Activated CD8-positive, alpha-beta memory T cell treated with anti-CD3 and anti-CD28 coated beads, Interleukin-2, amount 10 ng/mL, durations not matched to agents 7 days and 5 days (primary cell): ENCODE measurements at regions not wholly inside any gene's neighbourhood (a gene's known extent, or its start where the extent isn't known, plus 50 kb on each side); places are given as distances from the start of the nearest gene placed in this dataset.
"Not testable (repeated sequence)": the region's sequence is repeated elsewhere in the genome, so short reads cannot be mapped to it uniquely, and the experiment has no call there.

Experiments
- ATAC-seq: fragments of 150-1000 bp; cut with Tn5 transposase; one replicate; pipeline ENCODE4 v1.10.0; 2021; ENCODE audit warnings: moderate library complexity
- CTCF ChIA-PET: fragments of 350-600 bp; sonication (Branson Sonifier 250); formaldehyde crosslinking; loops from one replicate; lab custom pipeline; 2021; ENCODE audit warnings: antibody characterized with exemption; lab: Charles Lee
- DNase-seq: peaks from one replicate; pipeline ENCODE4 v3.0.0-alpha.2; 2020
- H3K27ac Mint-ChIP-seq: one replicate; pipeline ENCODE4 v1.8.0; 2021; ENCODE audit warnings: mild to moderate bottlenecking, mixed read lengths
- H3K27me3 Mint-ChIP-seq: one replicate; pipeline ENCODE4 v1.8.0; 2021; ENCODE audit warnings: mixed read lengths
- H3K36me3 Mint-ChIP-seq: one replicate; pipeline ENCODE4 v1.8.0; 2021; ENCODE audit warnings: mild to moderate bottlenecking, mixed read lengths
- H3K4me1 Mint-ChIP-seq: one replicate; pipeline ENCODE4 v1.8.0; 2021; ENCODE audit warnings: mixed read lengths
- H3K4me3 Mint-ChIP-seq: one replicate; pipeline ENCODE4 v1.8.0; 2021; ENCODE audit warnings: mild to moderate bottlenecking, moderate library complexity, mixed read lengths
- H3K9me3 Mint-ChIP-seq: one replicate; pipeline ENCODE4 v1.8.0; 2022; ENCODE audit warnings: low read depth, mixed read lengths

- H3K9me3 Mint-ChIP-seq, H3K4me1 Mint-ChIP-seq, ATAC-seq, H3K36me3 Mint-ChIP-seq, H3K27ac Mint-ChIP-seq, DNase-seq, H3K4me3 Mint-ChIP-seq, CTCF ChIA-PET: not testable (repeated sequence)
- peaks cover 38% of the 10 kb centered on the region for H3K27me3 Mint-ChIP-seq
These were observed 153.2 kb downstream of the UNC93B1 start for GRCh38 chr11:67850747-67851146.

GRCh38 chr11:67849766-67850165, 154.1 kb downstream of the UNC93B1 start:
- H3K36me3 Mint-ChIP-seq, H3K4me3 Mint-ChIP-seq, H3K27ac Mint-ChIP-seq, ATAC-seq, H3K4me1 Mint-ChIP-seq, H3K9me3 Mint-ChIP-seq, CTCF ChIA-PET, DNase-seq: not testable (repeated sequence)
- H3K27me3 Mint-ChIP-seq: peaks cover 33% of the 10 kb centered on the region

GRCh38 chr11:67847896-67848875, 155.7 kb downstream of the UNC93B1 start:
- H3K9me3 Mint-ChIP-seq, H3K27ac Mint-ChIP-seq, DNase-seq, H3K4me1 Mint-ChIP-seq, H3K36me3 Mint-ChIP-seq, ATAC-seq, H3K4me3 Mint-ChIP-seq: not testable (repeated sequence)
- CTCF ChIA-PET: interaction anchor here (1.8 kb wide), 1 partner anchor 108 kb away, joined by 7 read pairs; no protein-coding TSS in a partner anchor
- H3K27me3 Mint-ChIP-seq: peaks cover 31% of the 10 kb centered on the region

- H3K36me3 Mint-ChIP-seq, ATAC-seq, DNase-seq, H3K9me3 Mint-ChIP-seq, H3K4me1 Mint-ChIP-seq, H3K4me3 Mint-ChIP-seq, H3K27ac Mint-ChIP-seq: not testable (repeated sequence)
- CTCF ChIA-PET: interaction anchor here (1.2 kb wide), 1 partner anchor 109 kb away, joined by 6 read pairs; no protein-coding TSS in a partner anchor
- peaks cover 32% of the 10 kb centered on the region for H3K27me3 Mint-ChIP-seq
These were observed 157.6 kb downstream of the UNC93B1 start for GRCh38 chr11:67846303-67846702.

GRCh38 chr11:67845296-67845695, 158.6 kb downstream of the UNC93B1 start:
- H3K4me1 Mint-ChIP-seq, ATAC-seq, H3K27ac Mint-ChIP-seq, H3K9me3 Mint-ChIP-seq, H3K36me3 Mint-ChIP-seq, H3K4me3 Mint-ChIP-seq, DNase-seq: not testable (repeated sequence)
- CTCF ChIA-PET: interaction anchor here (1.2 kb wide), 1 partner anchor 110 kb away, joined by 6 read pairs; no protein-coding TSS in a partner anchor
- H3K27me3 Mint-ChIP-seq: peaks cover 36% of the 10 kb centered on the region

- H3K27ac Mint-ChIP-seq, ATAC-seq, CTCF ChIA-PET, DNase-seq, H3K9me3 Mint-ChIP-seq, H3K4me3 Mint-ChIP-seq, H3K36me3 Mint-ChIP-seq, H3K4me1 Mint-ChIP-seq: not testable (repeated sequence)
- H3K27me3 Mint-ChIP-seq: peaks cover 33% of the 10 kb centered on the region
These were observed 163.3 kb downstream of the UNC93B1 start for GRCh38 chr11:67840599-67840998.

- ATAC-seq, H3K27ac Mint-ChIP-seq, DNase-seq, H3K4me3 Mint-ChIP-seq, H3K9me3 Mint-ChIP-seq, H3K4me1 Mint-ChIP-seq, H3K36me3 Mint-ChIP-seq, CTCF ChIA-PET: not testable (repeated sequence)
- peaks cover 45% of the 10 kb centered on the region for H3K27me3 Mint-ChIP-seq
These were observed 155.7 kb upstream of the ALDH3B2 start for GRCh38 chr11:67830152-67830551.

- H3K4me3 Mint-ChIP-seq, H3K4me1 Mint-ChIP-seq, CTCF ChIA-PET, ATAC-seq, H3K27ac Mint-ChIP-seq, H3K36me3 Mint-ChIP-seq, DNase-seq, H3K9me3 Mint-ChIP-seq: not testable (repeated sequence)
- H3K27me3 Mint-ChIP-seq: peaks cover 56% of the 10 kb centered on the region
These were observed 152.5 kb upstream of the ALDH3B2 start for GRCh38 chr11:67826951-67827296.

- CTCF ChIA-PET, ATAC-seq, H3K4me3 Mint-ChIP-seq, H3K9me3 Mint-ChIP-seq, H3K36me3 Mint-ChIP-seq, DNase-seq, H3K27ac Mint-ChIP-seq, H3K4me1 Mint-ChIP-seq: not testable (repeated sequence)
- H3K27me3 Mint-ChIP-seq: peaks cover 56% of the 10 kb centered on the region
These were observed 151.9 kb upstream of the ALDH3B2 start for GRCh38 chr11:67826028-67826950.

- H3K36me3 Mint-ChIP-seq, ATAC-seq, H3K4me3 Mint-ChIP-seq, H3K27ac Mint-ChIP-seq, H3K4me1 Mint-ChIP-seq, CTCF ChIA-PET, DNase-seq, H3K9me3 Mint-ChIP-seq: not testable (repeated sequence)
- H3K27me3 Mint-ChIP-seq: peaks cover 52% of the 10 kb centered on the region
These were observed 150.4 kb upstream of the ALDH3B2 start for GRCh38 chr11:67824861-67825260.

GRCh38 chr11:67820081-67820480, 145.7 kb upstream of the ALDH3B2 start:
- Mint-ChIP-seq H3K4me3 (no peak overlapping the region), H3K9me3 (no peaks in the 10 kb centered on the region), H3K27me3 (peaks cover 15% of the 10 kb centered on the region), H3K36me3 (no peaks in the 10 kb centered on the region), H3K27ac (no peak overlapping the region), H3K4me1 (no peaks in the 10 kb centered on the region)
- CTCF ChIA-PET: no interaction called here
- DNase-seq (no peak), ATAC-seq (no peak)

GRCh38 chr11:67817558-67817957, 143.1 kb upstream of the ALDH3B2 start:
- H3K27me3 Mint-ChIP-seq, H3K4me3 Mint-ChIP-seq, H3K36me3 Mint-ChIP-seq, H3K27ac Mint-ChIP-seq, H3K9me3 Mint-ChIP-seq, H3K4me1 Mint-ChIP-seq, CTCF ChIA-PET, DNase-seq, ATAC-seq: not testable (repeated sequence)

GRCh38 chr11:67809301-67809700, 134.9 kb upstream of the ALDH3B2 start:
- DNase-seq, ATAC-seq, H3K27ac Mint-ChIP-seq, H3K36me3 Mint-ChIP-seq, H3K4me1 Mint-ChIP-seq, CTCF ChIA-PET, H3K9me3 Mint-ChIP-seq, H3K4me3 Mint-ChIP-seq: not testable (repeated sequence)
- H3K27me3 Mint-ChIP-seq: peaks cover 32% of the 10 kb centered on the region
